SK-N-SH (cell line): ENCODE measurements at regions not wholly inside any gene's neighbourhood (a gene's known extent, or its start where the extent isn't known, plus 50 kb on each side); places are given as distances from the start of the nearest gene placed in this dataset.
"Not testable (repeated sequence)": the region's sequence is repeated elsewhere in the genome, so short reads cannot be mapped to it uniquely, and the experiment has no call there.

Source experiments
- CTCF ChIA-PET: fragments of 300-600, 350-600 bp; formaldehyde crosslinking; extraction: SDS; loops from one replicate; lab custom pipeline; 2021; lab: Yijun Ruan, JAX
- POLR2A ChIA-PET: fragments of 350-600 bp; sonication (Branson Sonifier 250); formaldehyde crosslinking; extraction: SDS; loops from one replicate; lab custom pipeline; 2020; ENCODE audit warnings: antibody characterized with exemption, inconsistent platforms; lab: Yijun Ruan, JAX
- DNase-seq: peaks from one replicate; pipeline ENCODE4 v3.0.0; 2012
- H2AFZ ChIP-seq: fragments of 200-600 bp; sonication (generic); 2 replicates; pipeline ENCODE4 v1.8.1; 2016; ENCODE audit warnings: antibody characterized with exemption, mild to moderate bottlenecking, low read depth
- H3F3A ChIP-seq: fragments of 200-600 bp; sonication (generic); replicated peaks from 2 replicates; pipeline ENCODE3; 2016; ENCODE audit warnings: antibody characterized with exemption, mild to moderate bottlenecking; ENCODE audit not compliant: insufficient read depth
- H3K27ac ChIP-seq, 2 experiments: fragments of 200-500 bp in 1 of 2; fragments of 200-600 bp in 1 of 2; sonication (Bioruptor generic) in 1 of 2; sonication (generic), shearing (Covaris generic) in 1 of 2; 2 replicates each; pipeline versions ENCODE4 v1.5.1 to v1.6.1; 2014 to 2016; ENCODE audit warnings: low read depth in 2 of 2, inconsistent platforms in 1 of 2, low read length in 1 of 2, mild to moderate bottlenecking in 1 of 2, mixed read lengths in 1 of 2
- H3K27me3 ChIP-seq: fragments of 200-600 bp; sonication (generic), shearing (Covaris generic); 2 replicates; pipeline ENCODE4 v1.6.1; 2016; ENCODE audit warnings: mixed run types; ENCODE audit not compliant: insufficient read depth
- H3K36me3 ChIP-seq, 2 experiments: fragments of 200-500 bp in 1 of 2; fragments of 200-600 bp in 1 of 2; sonication (Bioruptor generic) in 1 of 2; sonication (generic) in 1 of 2; replicated peaks in 1 of 2; 2 replicates each; pipeline versions ENCODE3 to v1.5.1; 2014 to 2016; ENCODE audit warnings: low read length in 1 of 2, mild to moderate bottlenecking in 1 of 2; ENCODE audit not compliant: insufficient read depth in 2 of 2, control insufficient read depth in 1 of 2
- H3K4me1 ChIP-seq, 2 experiments: fragments of 200-500 bp in 1 of 2; fragments of 200-600 bp in 1 of 2; sonication (Bioruptor generic) in 1 of 2; sonication (generic), shearing (Covaris generic) in 1 of 2; 2 replicates each; pipeline versions ENCODE4 v1.5.1 to v1.6.1; 2014 to 2016; ENCODE audit warnings: low read depth in 1 of 2, low read length in 1 of 2, mixed run types in 1 of 2; ENCODE audit not compliant: insufficient read depth in 2 of 2, control insufficient read depth in 1 of 2
- H3K4me2 ChIP-seq: fragments of 200-600 bp; sonication (generic), shearing (Covaris generic); 2 replicates; pipeline ENCODE4 v1.6.1; 2017; ENCODE audit warnings: mixed run types
- H3K4me3 ChIP-seq, 2 experiments: fragments of 200-500 bp in 1 of 2; fragments of 200-600 bp in 1 of 2; sonication (Bioruptor generic) in 1 of 2; sonication (generic), shearing (Covaris generic) in 1 of 2; 2 replicates each; pipeline versions ENCODE4 v1.5.1 to v1.8.1; 2014 to 2016; ENCODE audit warnings: low read depth in 2 of 2, inconsistent platforms in 1 of 2, low read length in 1 of 2, mild to moderate bottlenecking in 1 of 2, mixed read lengths in 1 of 2, moderate library complexity in 1 of 2
- H3K79me2 ChIP-seq: fragments of 200-600 bp; sonication (generic); 2 replicates; pipeline ENCODE4 v1.8.1; 2017; ENCODE audit warnings: mild to moderate bottlenecking; ENCODE audit not compliant: insufficient read depth
- H3K9ac ChIP-seq: fragments of 200-600 bp; sonication (generic); 2 replicates; pipeline ENCODE4 v1.6.1; 2017; ENCODE audit warnings: mixed run types
- H3K9me2 ChIP-seq: fragments of 200-600 bp; sonication (generic); 2 replicates; pipeline ENCODE4 v1.6.1; 2017; ENCODE audit warnings: mixed run types
- H3K9me3 ChIP-seq: fragments of 200-600 bp; sonication (generic); 2 replicates; pipeline ENCODE4 v1.6.1; 2017; ENCODE audit warnings: mixed run types, mild to moderate bottlenecking, moderate library complexity
- H4K20me1 ChIP-seq: fragments of 200-600 bp; sonication (generic); 2 replicates; pipeline ENCODE4 v1.6.1; 2017; ENCODE audit warnings: mild to moderate bottlenecking, mixed run types; ENCODE audit not compliant: insufficient read depth
- CTCF ChIP-seq: fragments of 200-600 bp; sonication (generic); IDR thresholded peaks from 2 replicates; pipeline ENCODE4 v1.6.1; 2017; ENCODE audit warnings: antibody characterized with exemption, mild to moderate bottlenecking, moderate library complexity
- FOSL2 ChIP-seq: IDR thresholded peaks from 2 replicates; pipeline ENCODE4 v1.4.0; 2012; ENCODE audit warnings: low read depth, mild to moderate bottlenecking, moderate library complexity, borderline replicate concordance
- GABPA ChIP-seq: IDR thresholded peaks from 2 replicates; pipeline ENCODE4 v1.4.0; 2012; ENCODE audit warnings: low read depth, mild to moderate bottlenecking
- GATA2 ChIP-seq: sonication (generic); formaldehyde crosslinking; IDR thresholded peaks from 2 replicates; pipeline ENCODE4 v1.5.0; 2020; ENCODE audit warnings: mild to moderate bottlenecking, missing genetic modification reagents
- IRF3 ChIP-seq: fragments of 150-350 bp; IDR thresholded peaks from 2 replicates; pipeline ENCODE4 v1.6.1; 2016; ENCODE audit warnings: mild to moderate bottlenecking, low read depth, low read length
- MEF2A ChIP-seq: IDR thresholded peaks from 2 replicates; pipeline ENCODE4 v1.4.0; 2012; ENCODE audit warnings: low read depth, borderline replicate concordance
- MXI1 ChIP-seq: IDR thresholded peaks from 2 replicates; pipeline ENCODE4 v1.6.1; 2012; ENCODE audit warnings: mild to moderate bottlenecking, low read depth, low read length, improper control_type of control experiment
- POLR2AphosphoS5 ChIP-seq: IDR thresholded peaks from 2 replicates; pipeline ENCODE4 v1.6.1; 2012; ENCODE audit warnings: low read depth, low read length
- REST ChIP-seq: IDR thresholded peaks from 2 replicates; pipeline ENCODE4 v1.6.1; 2012; ENCODE audit warnings: mild to moderate bottlenecking, low read depth, low read length, moderate library complexity
- RFX5 ChIP-seq: IDR thresholded peaks from 2 replicates; pipeline ENCODE4 v1.6.1; 2012; ENCODE audit warnings: mild to moderate bottlenecking, improper control_type of control experiment, low read length
- TCF12 ChIP-seq: IDR thresholded peaks from 2 replicates; pipeline ENCODE4 v1.4.0; 2012
- USF1 ChIP-seq: IDR thresholded peaks from 2 replicates; pipeline ENCODE4 v1.4.0; 2012; ENCODE audit warnings: low read depth, borderline replicate concordance
- YY1 ChIP-seq: IDR thresholded peaks from 2 replicates; pipeline ENCODE4 v1.4.0; 2012; ENCODE audit warnings: low read depth, mild to moderate bottlenecking
- ZBTB33 ChIP-seq: IDR thresholded peaks from 2 replicates; pipeline ENCODE4 v1.4.0; 2012; ENCODE audit warnings: low read depth, borderline replicate concordance
- WGBS: methylation state at CpG from one replicate; pipeline ENCODE4 v1.1.6; 2017; ENCODE audit warnings: low lambda C conversion rate; 5-methylcytosine and 5-hydroxymethylcytosine counted together

GRCh38 chr3:157581956-157582636 lies 78.9 kb upstream of the VEPH1 start:
- CTCF ChIA-PET: interaction anchor here (0.7 to 3.7 kb wide), 5 partner anchors 9 to 50 kb away, joined by 3 to 18 read pairs (median 4); no protein-coding TSS in a partner anchor
- not testable (repeated sequence) for H4K20me1 ChIP-seq, H3K9me3 ChIP-seq

GRCh38 chr3:157581371-157581770 lies 78.2 kb upstream of the VEPH1 start:
- peaks cover 0 to 2% of the 10 kb centered on the region in 2 experiments for H3K36me3 ChIP-seq
- WGBS: 73% methylated on average over 5 of the region's 5 CpGs
- no peak overlapping the region for H3K4me3 ChIP-seq
- no peak overlapping the region for H3K9ac ChIP-seq
- CTCF ChIA-PET: no interaction called here
- no peaks in the 10 kb centered on the region for H3K27me3 ChIP-seq
- no peak overlapping the region for H2AFZ ChIP-seq
- POLR2A ChIA-PET: no interaction called here
- no peak for DNase-seq
- no peaks in the 10 kb centered on the region for H3K4me1 ChIP-seq
- H3F3A ChIP-seq: no peaks in the 10 kb centered on the region
- H3K27ac ChIP-seq: no peak overlapping the region
- H3K4me2 ChIP-seq: no peak overlapping the region
- no peaks in the 10 kb centered on the region for H3K9me2 ChIP-seq
- H4K20me1 ChIP-seq: no peaks in the 10 kb centered on the region
- H3K79me2 ChIP-seq: no peaks in the 10 kb centered on the region
- H3K9me3 ChIP-seq: no peaks in the 10 kb centered on the region
- no peak for TF ChIP-seq ZBTB33
- no peak for TF ChIP-seq TCF12
- TF ChIP-seq MEF2A: no peak
- TF ChIP-seq USF1: no peak
- no peak for TF ChIP-seq GATA2 (CRISPR knock-in tag)
- TF ChIP-seq GABPA: no peak
- TF ChIP-seq YY1: no peak
- TF ChIP-seq REST: no peak
- TF ChIP-seq POLR2AphosphoS5: no peak
- TF ChIP-seq RFX5: no peak
- no peak for TF ChIP-seq FOSL2
- no peak for TF ChIP-seq IRF3
- no peak for TF ChIP-seq MXI1

More at GRCh38 chr3:157581956-157582636, 78.9 kb upstream of the VEPH1 start:
- H3F3A ChIP-seq, H3K27ac ChIP-seq, H3K27me3 ChIP-seq, H2AFZ ChIP-seq, H3K9me2 ChIP-seq, H3K4me1 ChIP-seq, H3K9ac ChIP-seq, H3K79me2 ChIP-seq, DNase-seq, POLR2A ChIA-PET, H3K4me2 ChIP-seq, H3K36me3 ChIP-seq, H3K4me3 ChIP-seq: not testable (repeated sequence)
- peak; percentile 33; the same call in 1 of the 2 replicates for TF ChIP-seq CTCF
- WGBS: 76% methylated on average over 12 of the region's 13 CpGs
